HG03565 (cell line): ENCODE measurements at regions not wholly inside any gene's neighbourhood (a gene's known extent, or its start where the extent isn't known, plus 50 kb on each side); places are given as distances from the start of the nearest gene placed in this dataset.

ENCODE experiments used
- ATAC-seq: cut with Tn5 transposase; IDR thresholded peaks from one replicate; pipeline ENCODE4 v1.9.1; 2021; ENCODE audit warnings: mild to moderate bottlenecking, moderate library complexity; ENCODE audit not compliant: unreplicated experiment

GRCh38 chr14:89013698-89014568 lies 189.5 kb downstream of the TTC8 start:
- ATAC-seq = no peak

GRCh38 chr14:89014569-89014850 lies 190.1 kb downstream of the TTC8 start:
- ATAC-seq = no peak

- no peak for ATAC-seq
Observed at GRCh38 chr14:89015016-89015415, 190.6 kb downstream of the TTC8 start.

- no peak for ATAC-seq
Observed at GRCh38 chr14:89017417-89017816, 193.0 kb downstream of the TTC8 start.

GRCh38 chr14:89022274-89022673 lies 197.8 kb downstream of the TTC8 start:
- no peak for ATAC-seq

- ATAC-seq = no peak
Observed at GRCh38 chr14:89024691-89025090, 200.2 kb downstream of the TTC8 start.

GRCh38 chr14:89025561-89026236 lies 201.2 kb downstream of the TTC8 start:
- no peak for ATAC-seq

- peak; percentile 71 for ATAC-seq
Observed at GRCh38 chr14:89027097-89027740, 202.8 kb downstream of the TTC8 start.

- no peak for ATAC-seq
Observed at GRCh38 chr14:89028462-89029134, 204.1 kb downstream of the TTC8 start.

- no peak for ATAC-seq
Observed at GRCh38 chr14:89029961-89030694, 205.7 kb downstream of the TTC8 start.

- no peak for ATAC-seq
Observed at GRCh38 chr14:89030921-89031320, 206.5 kb downstream of the TTC8 start.

GRCh38 chr14:89032086-89032649 lies 207.7 kb downstream of the TTC8 start:
- no peak for ATAC-seq

- ATAC-seq = no peak
Observed at GRCh38 chr14:89033756-89034155, 209.3 kb downstream of the TTC8 start.

- no peak for ATAC-seq
Observed at GRCh38 chr14:89036371-89036770, 211.9 kb downstream of the TTC8 start.

GRCh38 chr14:89037065-89037464 lies 212.6 kb downstream of the TTC8 start:
- ATAC-seq = no peak

GRCh38 chr14:89040080-89040459 lies 215.6 kb downstream of the TTC8 start:
- ATAC-seq = no peak

- ATAC-seq = no peak
Observed at GRCh38 chr14:89040460-89041256, 216.2 kb downstream of the TTC8 start.

- no peak for ATAC-seq
Observed at GRCh38 chr14:89041257-89041582, 216.8 kb downstream of the TTC8 start.

- no peak for ATAC-seq
Observed at GRCh38 chr14:89042021-89042420, 217.6 kb downstream of the TTC8 start.

- ATAC-seq = no peak
Observed at GRCh38 chr14:89053303-89053702, 228.9 kb downstream of the TTC8 start.
